Chondrocyte (in vitro differentiated cells): ENCODE measurements at regions not wholly inside any gene's neighbourhood (a gene's known extent, or its start where the extent isn't known, plus 50 kb on each side); places are given as distances from the start of the nearest gene placed in this dataset.

Source experiments
- DNase-seq: peaks from one replicate; pipeline ENCODE4 v3.0.0; 2021; ENCODE audit warnings: mixed read lengths, low spot score
- H3K27ac Mint-ChIP-seq: one replicate; pipeline ENCODE4 v1.8.0; 2021; ENCODE audit warnings: mild to moderate bottlenecking, moderate library complexity, mixed read lengths; ENCODE audit not compliant: unreplicated experiment
- H3K27me3 Mint-ChIP-seq: 2 replicates; pipeline ENCODE4 v1.8.0; 2021; ENCODE audit warnings: low read depth, mixed read lengths
- H3K36me3 Mint-ChIP-seq: 2 replicates; pipeline ENCODE4 v1.8.0; 2021; ENCODE audit warnings: low read depth, mixed read lengths
- H3K4me1 Mint-ChIP-seq: 2 replicates; pipeline ENCODE4 v1.8.0; 2021; ENCODE audit warnings: low read depth, mild to moderate bottlenecking, mixed read lengths
- H3K4me3 Mint-ChIP-seq: one replicate; pipeline ENCODE4 v1.8.0; 2021; ENCODE audit warnings: mild to moderate bottlenecking, moderate library complexity, mixed read lengths; ENCODE audit not compliant: unreplicated experiment
- H3K9me3 Mint-ChIP-seq: 2 replicates; pipeline ENCODE4 v1.8.0; 2021; ENCODE audit warnings: low read depth, mixed read lengths
- CTCF ChIP-seq: fragments of 200-600 bp; sonication (generic); IDR thresholded peaks from 2 replicates; pipeline ENCODE4 v1.5.0; 2021; ENCODE audit warnings: antibody characterized with exemption, mild to moderate bottlenecking, moderate library complexity

GRCh38 chr15:97866959-97867358 lies 93.5 kb upstream of the ARRDC4 start:
- no peak for DNase-seq
- no peak overlapping the region for H3K4me3 Mint-ChIP-seq
- peaks cover 2% of the 10 kb centered on the region for H3K27me3 Mint-ChIP-seq
- no peak overlapping the region for H3K27ac Mint-ChIP-seq
- peaks cover 8% of the 10 kb centered on the region for H3K9me3 Mint-ChIP-seq
- TF ChIP-seq CTCF = no peak
- no peaks in the 10 kb centered on the region for H3K36me3 Mint-ChIP-seq
- no peaks in the 10 kb centered on the region for H3K4me1 Mint-ChIP-seq

- Mint-ChIP-seq H3K4me3 (no peak overlapping the region), H3K27ac (no peak overlapping the region), H3K36me3 (no peaks in the 10 kb centered on the region), H3K4me1 (no peaks in the 10 kb centered on the region), H3K9me3 (peaks cover 3% of the 10 kb centered on the region), H3K27me3 (peaks cover 2% of the 10 kb centered on the region)
- TF ChIP-seq CTCF = no peak
- DNase-seq = no peak
Measured at GRCh38 chr15:97867870-97868269, 92.6 kb upstream of the ARRDC4 start.

- no peak overlapping the region for H3K4me3 Mint-ChIP-seq
- H3K36me3 Mint-ChIP-seq = no peaks in the 10 kb centered on the region
- H3K4me1 Mint-ChIP-seq = no peaks in the 10 kb centered on the region
- DNase-seq = no peak
- H3K9me3 Mint-ChIP-seq = peaks cover 3% of the 10 kb centered on the region
- no peak for TF ChIP-seq CTCF
- no peak overlapping the region for H3K27ac Mint-ChIP-seq
- H3K27me3 Mint-ChIP-seq = peaks cover 2% of the 10 kb centered on the region
Measured at GRCh38 chr15:97868981-97869380, 91.5 kb upstream of the ARRDC4 start.

GRCh38 chr15:97870771-97871170 lies 89.7 kb upstream of the ARRDC4 start:
- no peak for DNase-seq
- H3K4me3 Mint-ChIP-seq = no peak overlapping the region
- H3K9me3 Mint-ChIP-seq = peaks cover 3% of the 10 kb centered on the region
- TF ChIP-seq CTCF = no peak
- no peaks in the 10 kb centered on the region for H3K36me3 Mint-ChIP-seq
- H3K27ac Mint-ChIP-seq = no peak overlapping the region
- peaks cover 2% of the 10 kb centered on the region for H3K27me3 Mint-ChIP-seq
- H3K4me1 Mint-ChIP-seq = no peaks in the 10 kb centered on the region

- no peaks in the 10 kb centered on the region for H3K36me3 Mint-ChIP-seq
- H3K27ac Mint-ChIP-seq = no peak overlapping the region
- peaks cover 3% of the 10 kb centered on the region for H3K9me3 Mint-ChIP-seq
- H3K4me1 Mint-ChIP-seq = no peaks in the 10 kb centered on the region
- TF ChIP-seq CTCF = no peak
- H3K4me3 Mint-ChIP-seq = no peak overlapping the region
- no peaks in the 10 kb centered on the region for H3K27me3 Mint-ChIP-seq
- no peak for DNase-seq
Measured at GRCh38 chr15:97874139-97874538, 86.4 kb upstream of the ARRDC4 start.
